A673 (cell line): ENCODE measurements at regions not wholly inside any gene's neighbourhood (a gene's known extent, or its start where the extent isn't known, plus 50 kb on each side); places are given as distances from the start of the nearest gene placed in this dataset.

Experiments used
- BruUV-seq: library from RNA; stranded (reverse); fragments of 400-500 nt; replicated peaks from 2 replicates; lab custom pipeline; 2021; lab: Mats Ljungman, UMichigan
- CTCF ChIA-PET: fragments of 300-600 bp; sonication (Branson Sonifier 250); formaldehyde crosslinking; loops from one replicate; lab custom pipeline; 2022; ENCODE audit warnings: antibody characterized with exemption; lab: Charles Lee
- POLR2A ChIA-PET: fragments of 300-600 bp; sonication (Branson Sonifier 250); formaldehyde crosslinking; loops from one replicate; lab custom pipeline; 2022; ENCODE audit warnings: antibody characterized with exemption; ENCODE audit not compliant: low non-redundant PET; lab: Charles Lee
- DNase-seq: peaks from one replicate; pipeline ENCODE4 v3.0.0-alpha.2; 2015; ENCODE audit warnings: low spot score
- H3K27ac ChIP-seq: fragments of 200-600 bp; sonication (generic); 2 replicates; pipeline ENCODE4 v1.5.1; 2016; ENCODE audit warnings: mixed run types, low read depth, mild to moderate bottlenecking, mixed read lengths, antibody characterized with exemption, low read length; ENCODE audit not compliant: poor library complexity, severe bottlenecking
- H3K27me3 ChIP-seq: fragments of 200-600 bp; sonication (generic); replicated peaks from 2 replicates; pipeline ENCODE4 v1.6.1; 2017; ENCODE audit warnings: mixed run types, low read depth, mild to moderate bottlenecking, mixed read lengths, antibody characterized with exemption, low read length; ENCODE audit not compliant: insufficient read depth, poor library complexity
- H3K36me3 ChIP-seq: fragments of 200-600 bp; sonication (generic); 2 replicates; pipeline ENCODE4 v1.6.1; 2016; ENCODE audit warnings: mixed run types, mild to moderate bottlenecking, mixed read lengths, antibody characterized with exemption, low read length; ENCODE audit not compliant: insufficient read depth, poor library complexity, severe bottlenecking
- H3K4me1 ChIP-seq: fragments of 200-600 bp; sonication (generic); 2 replicates; pipeline ENCODE4 v1.6.1; 2017; ENCODE audit warnings: mixed run types, mild to moderate bottlenecking, mixed read lengths, antibody characterized with exemption, low read length; ENCODE audit not compliant: insufficient read depth, poor library complexity, severe bottlenecking
- H3K4me3 ChIP-seq: fragments of 200-600 bp; sonication (generic); 2 replicates; pipeline ENCODE4 v1.5.1; 2016; ENCODE audit warnings: low read depth, mixed run types, mild to moderate bottlenecking, mixed read lengths, low read length; ENCODE audit not compliant: poor library complexity, severe bottlenecking
- H3K9me3 ChIP-seq: fragments of 200-600 bp; sonication (generic); 2 replicates; pipeline ENCODE4 v1.6.1; 2016; ENCODE audit warnings: mixed run types, low read depth, mild to moderate bottlenecking, mixed read lengths, antibody characterized with exemption, low read length; ENCODE audit not compliant: poor library complexity, severe bottlenecking
- EZH2 ChIP-seq: fragments of 200-600 bp; sonication (generic); IDR thresholded peaks from 2 replicates; pipeline ENCODE4 v1.6.1; 2017; ENCODE audit warnings: borderline replicate concordance, low read depth, mild to moderate bottlenecking, mixed read lengths, antibody characterized with exemption, low read length; ENCODE audit not compliant: poor library complexity, severe bottlenecking
- intact Hi-C: fragments of 100-400 bp; cut with micrococcal nuclease; formaldehyde crosslinking; loops from one replicate; pipeline ENCODE4 v1.10.0; 2022; ENCODE audit not compliant: unreplicated experiment
- TF ChIP-seq, protein P1 (sequence below): fragments of 300-800, 200-600 bp; sonication (generic); conservative IDR thresholded peaks from 2 replicates; pipeline ENCODE4 v1.5.1; 2017; ENCODE audit warnings: low read depth, mild to moderate bottlenecking, antibody characterized with exemption, low read length, moderate library complexity, mixed read lengths

DNA sequence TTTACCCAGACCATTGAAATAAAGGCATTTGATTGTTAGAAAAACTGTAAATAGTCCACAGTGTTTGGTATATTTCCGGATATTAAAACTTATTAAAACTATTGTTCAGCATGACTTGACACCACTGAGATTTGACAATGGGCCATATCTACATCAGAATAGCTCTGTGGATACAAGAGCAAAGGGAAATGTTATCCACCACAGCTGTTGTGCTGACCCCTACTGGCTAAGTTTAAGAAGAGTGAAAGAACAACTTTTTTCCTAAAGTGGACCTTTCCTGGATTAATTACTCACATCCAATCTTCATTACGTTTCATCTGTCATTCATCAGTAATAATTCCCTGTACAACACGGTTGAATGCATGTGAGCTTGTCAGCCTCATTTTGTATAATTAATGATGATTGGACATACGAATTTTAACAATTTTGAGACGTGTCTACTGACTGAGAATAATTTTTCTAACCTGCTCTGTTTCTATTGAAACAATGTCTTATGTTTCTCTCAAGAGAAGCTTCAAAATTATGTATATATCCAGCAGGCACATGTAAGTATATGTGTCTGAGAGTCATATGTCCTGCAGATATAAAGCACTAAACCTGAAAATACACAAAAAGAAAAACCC lies 1952.6 kb downstream of the MAT2B start:
- peak; percentile 40 for DNase-seq
- POLR2A ChIA-PET: no interaction called here
- Histone ChIP-seq H3K27ac (no peak overlapping the region), H3K27me3 (no peaks in the 10 kb centered on the region), H3K36me3 (no peaks in the 10 kb centered on the region), H3K9me3 (no peaks in the 10 kb centered on the region), H3K4me1 (no peaks in the 10 kb centered on the region), H3K4me3 (no peak overlapping the region)
- CTCF ChIA-PET: no interaction called here
- intact Hi-C loops: loop anchor here (5.0 to 10.0 kb wide), 2 partner anchors 231 to 423 kb away; no protein-coding TSS in a partner anchor
- TF ChIP-seq, protein P1, sequence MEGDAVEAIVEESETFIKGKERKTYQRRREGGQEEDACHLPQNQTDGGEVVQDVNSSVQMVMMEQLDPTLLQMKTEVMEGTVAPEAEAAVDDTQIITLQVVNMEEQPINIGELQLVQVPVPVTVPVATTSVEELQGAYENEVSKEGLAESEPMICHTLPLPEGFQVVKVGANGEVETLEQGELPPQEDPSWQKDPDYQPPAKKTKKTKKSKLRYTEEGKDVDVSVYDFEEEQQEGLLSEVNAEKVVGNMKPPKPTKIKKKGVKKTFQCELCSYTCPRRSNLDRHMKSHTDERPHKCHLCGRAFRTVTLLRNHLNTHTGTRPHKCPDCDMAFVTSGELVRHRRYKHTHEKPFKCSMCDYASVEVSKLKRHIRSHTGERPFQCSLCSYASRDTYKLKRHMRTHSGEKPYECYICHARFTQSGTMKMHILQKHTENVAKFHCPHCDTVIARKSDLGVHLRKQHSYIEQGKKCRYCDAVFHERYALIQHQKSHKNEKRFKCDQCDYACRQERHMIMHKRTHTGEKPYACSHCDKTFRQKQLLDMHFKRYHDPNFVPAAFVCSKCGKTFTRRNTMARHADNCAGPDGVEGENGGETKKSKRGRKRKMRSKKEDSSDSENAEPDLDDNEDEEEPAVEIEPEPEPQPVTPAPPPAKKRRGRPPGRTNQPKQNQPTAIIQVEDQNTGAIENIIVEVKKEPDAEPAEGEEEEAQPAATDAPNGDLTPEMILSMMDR: peak; percentile 62
- no peak for TF ChIP-seq EZH2
- BruUV-seq: no TSS peak

DNA sequence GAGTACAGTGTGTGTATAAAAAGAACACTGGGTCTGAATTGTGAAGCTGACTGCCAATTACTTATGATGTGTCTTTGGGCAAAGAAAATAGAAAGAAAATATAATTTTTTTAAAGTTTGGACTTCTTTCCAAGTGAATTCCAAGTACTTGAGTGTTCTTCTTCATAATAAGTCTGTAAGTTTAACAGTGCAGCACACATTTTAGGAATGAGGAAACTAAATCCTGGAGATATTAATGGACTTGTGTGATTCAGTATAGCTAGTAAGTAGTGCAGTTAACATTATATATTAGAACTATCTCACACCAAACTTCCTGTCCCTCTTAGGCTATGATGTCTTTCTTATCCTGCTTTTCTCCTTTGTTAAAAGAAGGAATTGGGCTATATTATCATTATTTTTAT lies 1953.8 kb downstream of the MAT2B start:
- no peaks in the 10 kb centered on the region for H3K36me3 ChIP-seq

DNA sequence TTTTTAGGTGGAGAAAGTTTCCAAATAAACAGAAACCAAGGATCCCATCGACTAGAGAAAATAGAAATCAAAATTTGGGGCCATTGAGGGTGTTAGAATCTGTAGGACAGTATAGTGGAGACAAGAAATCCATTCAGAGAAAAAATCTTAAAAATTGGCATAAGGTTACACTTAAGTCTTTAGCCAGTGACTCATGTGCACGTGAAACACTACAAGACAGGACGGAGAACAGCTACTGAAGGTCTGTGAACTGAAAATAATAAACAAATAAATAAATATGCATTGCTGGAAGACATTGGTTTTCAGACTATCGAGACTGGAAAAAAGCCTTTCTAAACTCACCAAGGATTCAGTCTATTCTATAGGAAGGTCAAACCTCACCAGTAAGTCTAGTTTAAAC lies 1955.5 kb downstream of the MAT2B start:
- no TSS peak for BruUV-seq
- Histone ChIP-seq H3K36me3 (no peaks in the 10 kb centered on the region), H3K4me1 (no peaks in the 10 kb centered on the region), H3K9me3 (no peaks in the 10 kb centered on the region), H3K4me3 (no peak overlapping the region), H3K27ac (no peak overlapping the region), H3K27me3 (no peaks in the 10 kb centered on the region)
- DNase-seq: no peak
- ChIA-PET CTCF (no interaction called here), POLR2A (no interaction called here)
- TF ChIP-seq, protein P1: no peak
- TF ChIP-seq EZH2: no peak
- intact Hi-C loops: no loop called here

More for the DNA sequence above, 1953.8 kb downstream of the MAT2B start:
- CTCF ChIA-PET: interaction anchor here (0.7 kb wide), 1 partner anchor 198 kb away, joined by 3 read pairs; no protein-coding TSS in a partner anchor
- H3K27ac ChIP-seq: no peak overlapping the region
- H3K27me3 ChIP-seq: no peaks in the 10 kb centered on the region
- no peaks in the 10 kb centered on the region for H3K9me3 ChIP-seq
- POLR2A ChIA-PET: no interaction called here
- no peak overlapping the region for H3K4me3 ChIP-seq
- BruUV-seq: no TSS peak
- H3K4me1 ChIP-seq: no peaks in the 10 kb centered on the region
- DNase-seq: no peak
- intact Hi-C loops: loop anchor here (5.0 to 10.0 kb wide), 2 partner anchors 232 to 424 kb away; no protein-coding TSS in a partner anchor
- TF ChIP-seq, protein P1: no peak
- TF ChIP-seq EZH2: no peak
